GM23338 (cell line): ENCODE measurements at regions not wholly inside any gene's neighbourhood (a gene's known extent, or its start where the extent isn't known, plus 50 kb on each side); places are given as distances from the start of the nearest gene placed in this dataset.
A peak's percentile ranks its signal among the peaks of the same experiment; 100 is the strongest.

Source experiments
- ATAC-seq: fragments of 200-7000 bp; cut with Tn5 transposase; 3 replicates; pipeline ENCODE4 v1.9.1; 2020
- DNase-seq: peaks from one replicate; pipeline ENCODE4 v3.0.0-alpha.2; 2015; ENCODE audit warnings: low spot score
- H2AFZ ChIP-seq: fragments of 200-600 bp; sonication (generic); 2 replicates; pipeline ENCODE4 v1.8.0; 2016; ENCODE audit warnings: antibody characterized with exemption, mild to moderate bottlenecking, moderate library complexity
- H3F3A ChIP-seq: fragments of 200-600 bp; sonication (generic); replicated peaks from 2 replicates; pipeline ENCODE4 v1.8.0; 2017; ENCODE audit warnings: antibody characterized with exemption, mixed run types, low read depth
- H3K27ac ChIP-seq: fragments of 200-600 bp; sonication (generic); 2 replicates; pipeline ENCODE4 v1.6.1; 2016; ENCODE audit warnings: low read depth
- H3K27me3 ChIP-seq: fragments of 200-600 bp; sonication (generic); 2 replicates; pipeline ENCODE4 v1.8.0; 2016; ENCODE audit warnings: mild to moderate bottlenecking, mixed run types, moderate library complexity; ENCODE audit not compliant: insufficient read depth
- H3K36me3 ChIP-seq: fragments of 200-600 bp; sonication (generic); 2 replicates; pipeline ENCODE4 v1.8.0; 2016; ENCODE audit warnings: mild to moderate bottlenecking; ENCODE audit not compliant: insufficient read depth
- H3K4me1 ChIP-seq: fragments of 200-600 bp; sonication (generic); 2 replicates; pipeline ENCODE4 v1.8.0; 2016; ENCODE audit warnings: mild to moderate bottlenecking, moderate library complexity; ENCODE audit not compliant: insufficient read depth
- H3K4me2 ChIP-seq: fragments of 200-600 bp; sonication (generic); 2 replicates; pipeline ENCODE4 v1.7.1; 2017; ENCODE audit warnings: mixed run types
- H3K4me3 ChIP-seq: fragments of 200-600 bp; sonication (generic); 2 replicates; pipeline ENCODE4 v1.6.1; 2016; ENCODE audit warnings: mixed run types
- H3K79me2 ChIP-seq: fragments of 200-600 bp; sonication (generic); replicated peaks from 2 replicates; pipeline ENCODE4 v1.8.0; 2017; ENCODE audit warnings: mild to moderate bottlenecking; ENCODE audit not compliant: insufficient read depth
- H3K9me2 ChIP-seq: fragments of 200-600 bp; sonication (generic); 2 replicates; pipeline ENCODE4 v1.8.0; 2017; ENCODE audit not compliant: insufficient read depth
- H4K20me1 ChIP-seq: fragments of 200-600 bp; sonication (generic); replicated peaks from 2 replicates; pipeline ENCODE4 v1.8.0; 2017; ENCODE audit warnings: mild to moderate bottlenecking; ENCODE audit not compliant: insufficient read depth
- H3K27ac Mint-ChIP-seq: 2 replicates; pipeline ENCODE4 v1.8.0; 2020; ENCODE audit warnings: inconsistent platforms, mild to moderate bottlenecking, moderate library complexity, mixed read lengths
- H3K27me3 Mint-ChIP-seq: 3 replicates; pipeline ENCODE4 v1.8.0; 2022; ENCODE audit warnings: low read depth, mild to moderate bottlenecking, moderate library complexity, mixed read lengths, inconsistent platforms; ENCODE audit not compliant: insufficient read depth, poor library complexity
- H3K36me3 Mint-ChIP-seq: 3 replicates; pipeline ENCODE4 v1.8.0; 2021; ENCODE audit warnings: low read depth, mild to moderate bottlenecking, inconsistent platforms, moderate library complexity, mixed read lengths
- H3K4me1 Mint-ChIP-seq: 3 replicates; pipeline ENCODE4 v1.8.0; 2020; ENCODE audit warnings: mild to moderate bottlenecking, inconsistent platforms, mixed read lengths
- H3K4me3 Mint-ChIP-seq: 3 replicates; pipeline ENCODE4 v1.8.0; 2021; ENCODE audit warnings: moderate library complexity, mild to moderate bottlenecking, inconsistent platforms, mixed read lengths
- H3K9me3 Mint-ChIP-seq: 3 replicates; pipeline ENCODE4 v1.8.0; 2020; ENCODE audit warnings: moderate library complexity, mild to moderate bottlenecking, inconsistent platforms, mixed read lengths
- EZH2 ChIP-seq: fragments of 200-600 bp; sonication (generic); IDR thresholded peaks from one replicate; pipeline ENCODE4 v1.8.0; 2017; ENCODE audit warnings: antibody characterized with exemption, mild to moderate bottlenecking, low read depth; ENCODE audit not compliant: unreplicated experiment
- EZH2phosphoT487 ChIP-seq: fragments of 200-600 bp; sonication (generic); IDR thresholded peaks from one replicate; pipeline ENCODE4 v1.8.1; 2018; ENCODE audit warnings: antibody characterized with exemption; ENCODE audit not compliant: unreplicated experiment
- JUNB ChIP-seq: IDR thresholded peaks from one replicate; pipeline ENCODE4 v1.6.1; 2016; ENCODE audit warnings: antibody characterized with exemption; ENCODE audit not compliant: unreplicated experiment
- NANOG ChIP-seq: IDR thresholded peaks from 2 replicates; pipeline ENCODE4 v1.6.1; 2016; ENCODE audit warnings: antibody characterized with exemption, borderline replicate concordance
- POLR2AphosphoS5 ChIP-seq: IDR thresholded peaks from 2 replicates; pipeline ENCODE4 v1.6.1; 2016; ENCODE audit warnings: antibody characterized with exemption, low read depth
- ZNF114 ChIP-seq: fragments of 250-450 bp; sonication (Bioruptor Pico); IDR thresholded peaks from 2 replicates; pipeline ENCODE4 v1.5.0; 2020; ENCODE audit warnings: mild to moderate bottlenecking, moderate library complexity
- TF ChIP-seq, protein P1 (sequence below): IDR thresholded peaks from one replicate; pipeline ENCODE4 v1.6.1; 2018; ENCODE audit warnings: antibody characterized with exemption; ENCODE audit not compliant: unreplicated experiment
- TF ChIP-seq, protein P2 (sequence below): fragments of 250-450 bp; sonication (Bioruptor Pico); IDR thresholded peaks from 2 replicates; pipeline ENCODE4 v1.5.0; 2020; ENCODE audit warnings: mild to moderate bottlenecking, moderate library complexity
- TF ChIP-seq, protein P3 (sequence below), 2 experiments: fragments of 200-600 bp in 1 of 2; sonication (generic) in 1 of 2; conservative IDR thresholded peaks; 2 replicates each; pipeline versions ENCODE4 v1.5.1 to v1.6.1; 2016 to 2017; ENCODE audit warnings: antibody characterized with exemption in 2 of 2, low read depth in 2 of 2, mild to moderate bottlenecking in 2 of 2, moderate library complexity in 1 of 2

DNA sequence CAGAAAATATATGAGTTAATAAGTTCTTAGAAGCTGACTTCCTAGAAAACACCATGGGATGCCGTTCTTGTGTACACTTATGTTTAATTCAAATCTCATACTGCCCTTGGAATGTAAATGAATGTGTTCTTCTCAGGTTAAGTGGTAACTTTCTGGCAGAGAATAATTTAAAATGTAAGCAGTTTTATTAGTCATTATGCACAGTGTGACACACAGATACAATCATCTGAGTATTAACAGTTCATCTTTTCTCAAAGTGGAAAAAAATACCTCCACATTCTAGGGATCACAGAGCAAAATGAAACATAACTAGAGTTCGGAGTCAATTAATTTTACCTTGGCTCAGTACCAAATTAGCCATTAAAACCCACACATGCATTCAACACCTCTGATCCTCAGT, 508.1 kb downstream of the CDH9 start:
- 0 out of 2 replicates have a peak overlapping the region, but pooled peaks have one; percentile 16 for H2AFZ ChIP-seq
- H3K9me2 ChIP-seq, result no peaks in the 10 kb centered on the region
- no peak overlapping the region for H3K4me2 ChIP-seq
- H3K27me3 ChIP-seq, result no peaks in the 10 kb centered on the region
- H3K9me3 Mint-ChIP-seq, result no peaks in the 10 kb centered on the region; the same call in 2 of the 3 replicates
- no peak for DNase-seq
- no peaks in the 10 kb centered on the region for H3F3A ChIP-seq
- H3K4me1 ChIP-seq, result no peaks in the 10 kb centered on the region
- no peaks in the 10 kb centered on the region for H3K36me3 Mint-ChIP-seq
- H3K4me3 ChIP-seq, result no peak overlapping the region
- no peaks in the 10 kb centered on the region for H4K20me1 ChIP-seq
- H3K27me3 Mint-ChIP-seq, result no peaks in the 10 kb centered on the region
- no peaks in the 10 kb centered on the region for H3K79me2 ChIP-seq
- ATAC-seq, result no peak
- H3K27ac Mint-ChIP-seq, result no peak overlapping the region
- H3K36me3 ChIP-seq, result no peaks in the 10 kb centered on the region
- no peak overlapping the region for H3K4me3 Mint-ChIP-seq
- H3K4me1 Mint-ChIP-seq, result no peaks in the 10 kb centered on the region
- no peak overlapping the region for H3K27ac ChIP-seq
- no peak for TF ChIP-seq ZNF114 (CRISPR knock-in tag)
- TF ChIP-seq EZH2, result no peak
- TF ChIP-seq, protein P1, sequence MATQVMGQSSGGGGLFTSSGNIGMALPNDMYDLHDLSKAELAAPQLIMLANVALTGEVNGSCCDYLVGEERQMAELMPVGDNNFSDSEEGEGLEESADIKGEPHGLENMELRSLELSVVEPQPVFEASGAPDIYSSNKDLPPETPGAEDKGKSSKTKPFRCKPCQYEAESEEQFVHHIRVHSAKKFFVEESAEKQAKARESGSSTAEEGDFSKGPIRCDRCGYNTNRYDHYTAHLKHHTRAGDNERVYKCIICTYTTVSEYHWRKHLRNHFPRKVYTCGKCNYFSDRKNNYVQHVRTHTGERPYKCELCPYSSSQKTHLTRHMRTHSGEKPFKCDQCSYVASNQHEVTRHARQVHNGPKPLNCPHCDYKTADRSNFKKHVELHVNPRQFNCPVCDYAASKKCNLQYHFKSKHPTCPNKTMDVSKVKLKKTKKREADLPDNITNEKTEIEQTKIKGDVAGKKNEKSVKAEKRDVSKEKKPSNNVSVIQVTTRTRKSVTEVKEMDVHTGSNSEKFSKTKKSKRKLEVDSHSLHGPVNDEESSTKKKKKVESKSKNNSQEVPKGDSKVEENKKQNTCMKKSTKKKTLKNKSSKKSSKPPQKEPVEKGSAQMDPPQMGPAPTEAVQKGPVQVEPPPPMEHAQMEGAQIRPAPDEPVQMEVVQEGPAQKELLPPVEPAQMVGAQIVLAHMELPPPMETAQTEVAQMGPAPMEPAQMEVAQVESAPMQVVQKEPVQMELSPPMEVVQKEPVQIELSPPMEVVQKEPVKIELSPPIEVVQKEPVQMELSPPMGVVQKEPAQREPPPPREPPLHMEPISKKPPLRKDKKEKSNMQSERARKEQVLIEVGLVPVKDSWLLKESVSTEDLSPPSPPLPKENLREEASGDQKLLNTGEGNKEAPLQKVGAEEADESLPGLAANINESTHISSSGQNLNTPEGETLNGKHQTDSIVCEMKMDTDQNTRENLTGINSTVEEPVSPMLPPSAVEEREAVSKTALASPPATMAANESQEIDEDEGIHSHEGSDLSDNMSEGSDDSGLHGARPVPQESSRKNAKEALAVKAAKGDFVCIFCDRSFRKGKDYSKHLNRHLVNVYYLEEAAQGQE, result no peak
- TF ChIP-seq, protein P2, sequence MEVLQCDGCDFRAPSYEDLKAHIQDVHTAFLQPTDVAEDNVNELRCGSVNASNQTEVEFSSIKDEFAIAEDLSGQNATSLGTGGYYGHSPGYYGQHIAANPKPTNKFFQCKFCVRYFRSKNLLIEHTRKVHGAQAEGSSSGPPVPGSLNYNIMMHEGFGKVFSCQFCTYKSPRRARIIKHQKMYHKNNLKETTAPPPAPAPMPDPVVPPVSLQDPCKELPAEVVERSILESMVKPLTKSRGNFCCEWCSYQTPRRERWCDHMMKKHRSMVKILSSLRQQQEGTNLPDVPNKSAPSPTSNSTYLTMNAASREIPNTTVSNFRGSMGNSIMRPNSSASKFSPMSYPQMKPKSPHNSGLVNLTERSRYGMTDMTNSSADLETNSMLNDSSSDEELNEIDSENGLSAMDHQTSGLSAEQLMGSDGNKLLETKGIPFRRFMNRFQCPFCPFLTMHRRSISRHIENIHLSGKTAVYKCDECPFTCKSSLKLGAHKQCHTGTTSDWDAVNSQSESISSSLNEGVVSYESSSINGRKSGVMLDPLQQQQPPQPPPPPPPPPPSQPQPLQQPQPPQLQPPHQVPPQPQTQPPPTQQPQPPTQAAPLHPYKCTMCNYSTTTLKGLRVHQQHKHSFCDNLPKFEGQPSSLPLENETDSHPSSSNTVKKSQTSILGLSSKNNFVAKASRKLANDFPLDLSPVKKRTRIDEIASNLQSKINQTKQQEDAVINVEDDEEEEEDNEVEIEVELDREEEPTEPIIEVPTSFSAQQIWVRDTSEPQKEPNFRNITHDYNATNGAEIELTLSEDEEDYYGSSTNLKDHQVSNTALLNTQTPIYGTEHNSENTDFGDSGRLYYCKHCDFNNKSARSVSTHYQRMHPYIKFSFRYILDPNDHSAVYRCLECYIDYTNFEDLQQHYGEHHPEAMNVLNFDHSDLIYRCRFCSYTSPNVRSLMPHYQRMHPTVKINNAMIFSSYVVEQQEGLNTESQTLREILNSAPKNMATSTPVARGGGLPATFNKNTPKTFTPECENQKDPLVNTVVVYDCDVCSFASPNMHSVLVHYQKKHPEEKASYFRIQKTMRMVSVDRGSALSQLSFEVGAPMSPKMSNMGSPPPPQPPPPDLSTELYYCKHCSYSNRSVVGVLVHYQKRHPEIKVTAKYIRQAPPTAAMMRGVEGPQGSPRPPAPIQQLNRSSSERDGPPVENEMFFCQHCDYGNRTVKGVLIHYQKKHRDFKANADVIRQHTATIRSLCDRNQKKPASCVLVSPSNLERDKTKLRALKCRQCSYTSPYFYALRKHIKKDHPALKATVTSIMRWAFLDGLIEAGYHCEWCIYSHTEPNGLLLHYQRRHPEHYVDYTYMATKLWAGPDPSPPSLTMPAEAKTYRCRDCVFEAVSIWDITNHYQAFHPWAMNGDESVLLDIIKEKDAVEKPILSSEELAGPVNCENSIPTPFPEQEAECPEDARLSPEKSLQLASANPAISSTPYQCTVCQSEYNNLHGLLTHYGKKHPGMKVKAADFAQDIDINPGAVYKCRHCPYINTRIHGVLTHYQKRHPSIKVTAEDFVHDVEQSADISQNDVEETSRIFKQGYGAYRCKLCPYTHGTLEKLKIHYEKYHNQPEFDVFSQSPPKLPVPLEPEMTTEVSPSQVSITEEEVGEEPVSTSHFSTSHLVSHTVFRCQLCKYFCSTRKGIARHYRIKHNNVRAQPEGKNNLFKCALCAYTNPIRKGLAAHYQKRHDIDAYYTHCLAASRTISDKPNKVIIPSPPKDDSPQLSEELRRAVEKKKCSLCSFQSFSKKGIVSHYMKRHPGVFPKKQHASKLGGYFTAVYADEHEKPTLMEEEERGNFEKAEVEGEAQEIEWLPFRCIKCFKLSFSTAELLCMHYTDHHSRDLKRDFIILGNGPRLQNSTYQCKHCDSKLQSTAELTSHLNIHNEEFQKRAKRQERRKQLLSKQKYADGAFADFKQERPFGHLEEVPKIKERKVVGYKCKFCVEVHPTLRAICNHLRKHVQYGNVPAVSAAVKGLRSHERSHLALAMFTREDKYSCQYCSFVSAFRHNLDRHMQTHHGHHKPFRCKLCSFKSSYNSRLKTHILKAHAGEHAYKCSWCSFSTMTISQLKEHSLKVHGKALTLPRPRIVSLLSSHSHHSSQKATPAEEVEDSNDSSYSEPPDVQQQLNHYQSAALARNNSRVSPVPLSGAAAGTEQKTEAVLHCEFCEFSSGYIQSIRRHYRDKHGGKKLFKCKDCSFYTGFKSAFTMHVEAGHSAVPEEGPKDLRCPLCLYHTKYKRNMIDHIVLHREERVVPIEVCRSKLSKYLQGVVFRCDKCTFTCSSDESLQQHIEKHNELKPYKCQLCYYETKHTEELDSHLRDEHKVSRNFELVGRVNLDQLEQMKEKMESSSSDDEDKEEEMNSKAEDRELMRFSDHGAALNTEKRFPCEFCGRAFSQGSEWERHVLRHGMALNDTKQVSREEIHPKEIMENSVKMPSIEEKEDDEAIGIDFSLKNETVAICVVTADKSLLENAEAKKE (CRISPR knock-in tag), result no peak
- TF ChIP-seq, protein P3, sequence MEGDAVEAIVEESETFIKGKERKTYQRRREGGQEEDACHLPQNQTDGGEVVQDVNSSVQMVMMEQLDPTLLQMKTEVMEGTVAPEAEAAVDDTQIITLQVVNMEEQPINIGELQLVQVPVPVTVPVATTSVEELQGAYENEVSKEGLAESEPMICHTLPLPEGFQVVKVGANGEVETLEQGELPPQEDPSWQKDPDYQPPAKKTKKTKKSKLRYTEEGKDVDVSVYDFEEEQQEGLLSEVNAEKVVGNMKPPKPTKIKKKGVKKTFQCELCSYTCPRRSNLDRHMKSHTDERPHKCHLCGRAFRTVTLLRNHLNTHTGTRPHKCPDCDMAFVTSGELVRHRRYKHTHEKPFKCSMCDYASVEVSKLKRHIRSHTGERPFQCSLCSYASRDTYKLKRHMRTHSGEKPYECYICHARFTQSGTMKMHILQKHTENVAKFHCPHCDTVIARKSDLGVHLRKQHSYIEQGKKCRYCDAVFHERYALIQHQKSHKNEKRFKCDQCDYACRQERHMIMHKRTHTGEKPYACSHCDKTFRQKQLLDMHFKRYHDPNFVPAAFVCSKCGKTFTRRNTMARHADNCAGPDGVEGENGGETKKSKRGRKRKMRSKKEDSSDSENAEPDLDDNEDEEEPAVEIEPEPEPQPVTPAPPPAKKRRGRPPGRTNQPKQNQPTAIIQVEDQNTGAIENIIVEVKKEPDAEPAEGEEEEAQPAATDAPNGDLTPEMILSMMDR (conservative IDR thresholded peaks at IDR 0.05; ENCODE audit: low read depth in 2 of 2), result no peak
- TF ChIP-seq POLR2AphosphoS5, result no peak
- TF ChIP-seq EZH2phosphoT487, result no peak
- no peak for TF ChIP-seq JUNB
- no peak for TF ChIP-seq NANOG
